GM15510 (cell line): ENCODE measurements at regions not wholly inside any gene's neighbourhood (a gene's known extent, or its start where the extent isn't known, plus 50 kb on each side); places are given as distances from the start of the nearest gene placed in this dataset.

Source experiments
- POLR2A ChIP-seq: IDR thresholded peaks from 3 replicates; pipeline ENCODE4 v1.6.1; 2011; ENCODE audit warnings: borderline replicate concordance; ENCODE audit not compliant: insufficient read length; ENCODE audit errors: extremely low read depth

DNA sequence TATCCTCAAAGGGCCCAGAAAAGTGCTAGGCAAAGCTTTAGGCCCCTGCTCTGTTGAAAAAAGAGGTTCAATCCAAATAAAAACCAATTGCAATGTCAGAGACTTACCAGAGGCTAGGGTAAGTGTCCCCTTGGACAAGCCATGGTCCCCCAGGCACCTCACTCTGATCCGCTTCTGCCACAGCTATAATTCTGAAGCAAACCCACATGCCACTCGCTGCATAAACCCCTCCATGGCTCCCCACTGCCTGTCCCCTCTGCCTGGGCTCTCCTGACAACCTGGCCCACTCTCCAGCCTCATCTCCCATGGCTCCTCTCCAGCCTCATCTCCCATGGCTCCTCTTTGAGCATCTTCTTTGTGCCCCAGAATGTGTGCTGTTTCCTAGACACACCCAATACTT is 169.6 kb upstream of the TLE3 start:
- no peak for TF ChIP-seq POLR2A

GRCh38 chr15:70266412-70267121 is 168.8 kb upstream of the TLE3 start:
- TF ChIP-seq POLR2A, result no peak

DNA sequence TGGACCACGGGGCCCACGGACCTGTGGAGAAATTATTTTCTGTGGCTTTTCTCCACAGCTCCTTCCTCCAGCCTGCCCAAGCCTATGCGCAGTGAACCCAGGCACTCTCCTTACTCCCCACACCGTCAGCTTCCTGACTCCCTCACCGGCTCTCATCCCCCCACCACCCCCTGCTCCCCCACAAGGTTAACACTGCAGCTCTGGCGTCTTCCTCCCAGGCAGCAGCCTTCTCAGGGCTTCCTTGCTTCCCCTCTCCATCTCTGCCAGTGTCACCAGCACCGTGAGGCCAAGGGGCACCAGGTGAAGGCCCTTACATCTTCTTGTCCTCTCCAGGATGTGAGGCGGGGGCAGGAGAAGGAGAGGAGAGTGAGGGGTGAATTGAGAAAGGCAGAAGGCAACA is 168.3 kb upstream of the TLE3 start:
- no peak for TF ChIP-seq POLR2A

DNA sequence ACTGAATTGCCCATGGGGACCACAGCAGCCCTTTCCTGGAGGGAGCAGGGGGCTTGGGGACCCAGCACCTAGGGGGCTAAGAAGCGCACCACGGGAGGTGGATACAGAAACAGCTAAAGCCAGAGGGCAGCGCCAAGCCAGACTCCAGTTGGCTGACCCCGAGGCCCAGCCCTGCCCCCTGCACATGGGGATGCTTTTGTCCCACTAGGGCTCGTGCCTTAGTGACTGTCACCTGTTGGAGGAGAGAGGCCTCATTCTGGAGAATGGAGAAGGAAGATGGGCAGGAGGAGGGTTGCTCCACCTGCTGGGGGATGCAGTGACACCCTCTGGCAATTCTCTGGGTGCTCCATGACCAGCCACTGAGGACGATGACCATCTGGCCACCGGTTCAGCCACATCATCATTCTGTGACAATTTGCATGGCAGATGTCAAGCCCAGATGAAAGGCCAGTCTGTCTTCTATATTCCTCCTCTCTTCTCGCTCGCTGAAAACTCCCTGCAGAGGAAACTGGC is 167.8 kb upstream of the TLE3 start:
- no peak for TF ChIP-seq POLR2A

- no peak for TF ChIP-seq POLR2A
Measured at GRCh38 chr15:70264738-70265465, 167.2 kb upstream of the TLE3 start.

DNA sequence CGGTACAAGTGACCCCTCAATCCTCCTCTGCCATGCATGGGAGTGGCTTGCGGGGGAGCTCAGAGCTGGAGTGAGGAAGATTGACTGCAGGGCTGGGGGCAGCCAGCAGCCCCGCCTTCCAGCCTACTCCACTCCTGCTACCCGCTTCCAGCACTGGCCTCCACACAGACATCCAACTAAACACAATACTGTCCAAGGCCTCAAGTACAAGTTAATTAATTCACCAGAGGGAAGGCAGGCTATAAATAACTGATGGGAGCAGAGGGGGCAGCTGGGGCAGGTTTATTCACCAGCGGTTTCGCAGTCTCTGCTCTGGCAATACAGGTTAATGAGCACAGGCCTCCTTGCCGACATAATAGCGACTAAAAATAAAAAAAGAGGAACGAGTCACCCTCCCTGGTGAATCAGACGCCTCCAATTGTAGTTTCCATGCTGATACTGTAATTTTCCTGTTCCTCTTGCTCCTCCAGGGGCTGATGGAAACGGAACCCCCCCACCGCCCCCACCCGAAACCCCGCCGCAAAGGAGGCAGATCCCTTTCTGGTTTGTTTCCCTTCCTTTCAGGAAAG is 166.4 kb upstream of the TLE3 start:
- TF ChIP-seq POLR2A, result no peak

DNA sequence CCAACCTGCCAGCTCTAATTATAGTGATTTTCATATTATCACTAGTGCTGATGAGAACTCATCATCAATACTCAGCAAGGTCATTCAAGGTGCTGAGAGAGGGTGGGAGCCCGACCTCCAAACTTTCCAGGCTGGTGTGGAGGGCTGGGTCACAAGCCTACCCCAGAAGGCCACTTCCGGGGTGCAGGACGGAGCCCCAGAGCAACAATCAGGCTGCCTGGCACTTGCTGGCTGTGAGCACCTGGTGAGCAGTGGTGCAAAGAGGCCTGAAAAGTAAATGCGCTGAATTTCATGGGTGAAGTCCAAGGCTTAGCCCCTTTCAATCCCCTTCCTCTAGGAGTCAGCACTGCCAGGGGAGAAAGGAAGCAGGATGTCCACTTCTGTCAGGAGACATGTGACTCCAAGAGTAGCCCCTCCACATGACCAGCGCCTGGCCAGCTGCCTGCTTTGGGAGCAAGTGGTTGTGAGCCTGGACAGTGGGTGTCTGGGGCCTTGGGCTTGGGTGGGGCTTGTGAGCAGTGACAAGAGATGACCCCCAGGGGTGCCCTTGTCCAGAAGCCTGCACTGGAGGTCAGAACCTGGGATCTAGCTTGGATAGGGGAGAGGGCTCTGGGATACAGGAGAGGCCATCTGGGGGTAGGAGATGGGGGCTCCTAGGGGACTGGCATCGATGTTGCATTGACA is 165.0 kb upstream of the TLE3 start:
- no peak for TF ChIP-seq POLR2A

GRCh38 chr15:70262171-70262570 is 164.5 kb upstream of the TLE3 start:
- TF ChIP-seq POLR2A, result no peak

DNA sequence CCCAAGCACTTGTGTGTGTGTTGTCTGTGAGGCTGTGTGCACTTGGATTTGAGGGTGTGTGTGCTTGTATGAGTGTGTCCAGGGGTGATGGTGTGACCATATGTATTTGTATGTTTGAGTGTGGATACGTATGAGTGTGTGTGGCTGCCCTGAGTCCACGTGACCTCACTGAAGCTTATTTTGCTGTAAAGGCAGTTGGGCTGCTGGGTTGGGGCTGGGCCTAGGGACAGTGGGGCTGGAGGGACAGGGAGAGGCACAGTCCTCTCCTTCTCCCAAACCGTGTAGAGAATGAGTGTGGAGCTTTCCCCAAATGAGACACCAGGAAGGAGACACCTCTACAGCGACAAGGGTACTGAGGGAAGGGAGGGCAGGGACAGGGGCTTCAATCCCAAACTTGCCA is 163.4 kb upstream of the TLE3 start:
- TF ChIP-seq POLR2A, result no peak

- no peak for TF ChIP-seq POLR2A
Measured at GRCh38 chr15:70260580-70260979, 162.9 kb upstream of the TLE3 start.

DNA sequence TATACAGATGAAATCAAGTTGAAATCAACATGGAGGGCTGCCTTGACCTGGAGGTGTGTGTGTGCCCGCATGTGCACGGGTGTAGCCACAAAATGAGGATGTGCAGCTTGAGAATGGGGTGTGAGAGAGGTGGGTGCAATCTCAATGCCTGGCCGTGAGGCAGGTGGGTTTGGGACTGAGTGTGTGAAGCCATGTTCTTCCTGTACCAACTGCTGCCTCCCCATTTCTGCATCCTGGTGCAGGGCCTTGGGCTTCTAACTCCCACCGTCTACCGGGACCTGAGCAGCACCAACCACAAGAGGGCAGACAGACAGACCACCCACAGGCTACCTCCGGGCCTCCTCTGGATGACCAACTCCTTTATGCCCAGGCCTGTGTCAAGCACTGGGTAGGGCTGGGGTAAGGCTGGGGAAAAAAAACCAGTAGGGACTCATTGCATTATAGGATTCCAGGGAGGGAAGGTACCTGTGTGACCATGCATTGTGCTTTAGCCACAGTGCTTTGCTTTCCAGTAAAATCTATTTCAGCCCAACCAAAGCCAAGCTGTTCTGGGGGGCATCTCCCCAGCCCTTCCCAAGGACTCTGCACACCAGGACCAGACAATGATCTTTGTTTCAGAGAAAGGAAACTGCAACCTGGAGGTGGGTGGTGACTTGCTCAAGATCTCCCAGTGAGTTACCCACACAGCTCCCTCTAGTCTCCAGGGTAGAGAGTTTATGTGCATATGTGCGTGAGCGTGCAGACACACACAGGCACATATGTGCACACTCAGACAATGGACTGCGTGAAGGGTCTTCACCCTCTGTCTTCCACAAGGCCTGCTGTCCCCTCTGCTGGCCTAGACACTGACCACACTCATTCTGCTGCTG is 162.2 kb upstream of the TLE3 start:
- TF ChIP-seq POLR2A, result no peak

DNA sequence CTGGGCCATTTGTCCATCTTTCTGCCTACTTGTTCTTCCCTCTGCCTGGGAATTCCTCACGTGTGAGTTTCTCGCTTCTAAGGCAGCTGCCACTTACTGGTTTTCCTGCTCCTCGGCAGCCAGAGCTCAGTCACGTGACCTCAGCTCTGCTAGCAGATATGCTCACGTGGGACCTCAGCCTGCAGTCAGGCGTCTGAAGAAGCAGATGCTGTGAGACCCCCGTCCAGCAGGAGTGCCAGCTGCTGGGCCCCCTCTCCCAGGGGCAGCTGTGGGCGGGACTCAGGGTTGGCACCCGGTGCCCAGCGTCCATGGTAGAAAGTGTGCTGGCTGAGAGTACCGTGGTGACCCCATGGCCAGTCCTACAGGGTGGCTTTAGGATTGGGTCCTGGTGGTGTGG is 161.3 kb upstream of the TLE3 start:
- TF ChIP-seq POLR2A, result no peak

DNA sequence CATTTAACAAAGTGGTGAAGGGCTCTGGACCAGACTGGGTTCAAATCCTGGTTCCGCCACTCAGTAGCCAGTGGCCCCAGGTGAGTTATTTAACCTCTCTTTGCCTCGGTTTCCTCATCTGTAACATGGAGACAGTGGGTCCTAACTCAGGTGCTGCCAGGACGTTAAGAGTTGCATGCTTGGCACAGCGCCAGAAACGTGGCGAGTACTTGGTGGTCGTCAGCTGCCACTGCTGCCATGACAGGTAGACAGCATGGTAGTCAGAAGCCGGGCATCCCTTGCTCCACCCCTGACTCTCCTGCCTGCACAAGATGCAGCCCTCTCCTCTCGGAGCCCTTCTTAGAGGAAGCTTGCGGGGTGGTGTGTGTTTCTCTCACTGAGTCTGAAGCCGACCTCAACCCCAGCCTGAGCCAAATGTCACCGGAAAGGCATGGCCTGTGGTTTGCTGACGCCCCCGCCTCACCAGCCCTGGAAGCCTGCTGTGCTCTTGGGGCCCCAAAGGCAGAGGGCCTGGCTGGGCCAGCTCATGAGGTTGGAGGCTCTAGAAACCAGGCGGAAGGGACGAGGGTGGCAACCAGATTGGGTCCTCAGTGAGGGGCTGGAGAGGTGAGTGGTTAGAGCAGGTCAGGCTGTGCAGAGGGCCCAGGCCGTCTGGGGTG is 160.8 kb upstream of the TLE3 start:
- no peak for TF ChIP-seq POLR2A
